B cell (primary cell): ENCODE measurements at regions not wholly inside any gene's neighbourhood (a gene's known extent, or its start where the extent isn't known, plus 50 kb on each side); places are given as distances from the start of the nearest gene placed in this dataset.
"Not testable (repeated sequence)": the region's sequence is repeated elsewhere in the genome, so short reads cannot be mapped to it uniquely, and the experiment has no call there.

Experiments
- ATAC-seq: fragments of 200-7000 bp; cut with Tn5 transposase; one replicate; pipeline ENCODE4 v1.10.0; 2021; ENCODE audit warnings: low read depth, mild to moderate bottlenecking, moderate number of reproducible peaks, moderate library complexity
- CTCF ChIA-PET: fragments of 350-600 bp; sonication (Branson Sonifier 250); formaldehyde crosslinking; loops from one replicate; lab custom pipeline; 2021; ENCODE audit warnings: antibody characterized with exemption, inconsistent platforms; lab: Charles Lee
- POLR2A ChIA-PET: fragments of 350-600 bp; sonication (Branson Sonifier 250); formaldehyde crosslinking; loops from one replicate; lab custom pipeline; 2021; ENCODE audit warnings: antibody characterized with exemption; lab: Charles Lee
- DNase-seq: peaks from one replicate; pipeline ENCODE4 v3.0.0; 2013
- H2AFZ ChIP-seq: 2 replicates; pipeline ENCODE4 v1.6.1; 2012; ENCODE audit warnings: mild to moderate bottlenecking, low read depth, low read length; ENCODE audit not compliant: insufficient read depth, poor library complexity, severe bottlenecking
- H3K27ac ChIP-seq, 2 donors: 1 replicate in 1 of 2; 2 replicates in 1 of 2; pipeline ENCODE4 v1.5.1; 2012 to 2013; ENCODE audit warnings: low read length in 2 of 2, mild to moderate bottlenecking in 2 of 2, moderate library complexity in 1 of 2
- H3K27me3 ChIP-seq, 4 experiments: fragments of 200-600 bp in 1 of 4; sonication (generic) in 1 of 4; replicated peaks in 1 of 4; 1 replicate in 2 of 4; 2 replicates in 2 of 4; pipeline versions ENCODE4 v1.6.1 to v1.7.0; 2013 to 2016; ENCODE audit warnings: low read length in 3 of 4, mild to moderate bottlenecking in 2 of 4, mixed read lengths in 1 of 4, moderate library complexity in 1 of 4; ENCODE audit not compliant: insufficient read depth in 4 of 4, control insufficient read depth in 3 of 4; ENCODE audit errors: control extremely low read depth in 1 of 4
- H3K36me3 ChIP-seq, 2 experiments: replicated peaks in 1 of 2; 1 replicate in 1 of 2; 2 replicates in 1 of 2; pipeline versions ENCODE4 v1.6.1 to v1.7.1; 2013; ENCODE audit warnings: low read length in 1 of 2; ENCODE audit not compliant: insufficient read depth in 2 of 2, control insufficient read depth in 1 of 2; ENCODE audit errors: control extremely low read depth in 1 of 2, extremely low read depth in 1 of 2
- H3K4me1 ChIP-seq, 2 donors: fragments of 200-600 bp in 1 of 2; sonication (generic) in 1 of 2; 1 replicate in 1 of 2; 2 replicates in 1 of 2; pipeline versions ENCODE4 v1.5.1 to v1.6.1; 2013 to 2017; ENCODE audit warnings: low read length in 2 of 2; ENCODE audit not compliant: control insufficient read depth in 2 of 2, insufficient read depth in 2 of 2
- H3K4me2 ChIP-seq: replicated peaks from 2 replicates; pipeline ENCODE3; 2012; ENCODE audit warnings: mild to moderate bottlenecking, low read depth, low read length; ENCODE audit not compliant: poor library complexity, severe bottlenecking
- H3K4me3 ChIP-seq, 5 experiments: fragments of 200-600 bp in 1 of 5; sonication (generic) in 1 of 5; 1 replicate in 3 of 5; 2 replicates in 2 of 5; pipeline versions ENCODE4 v1.5.1 to v1.7.0; 2011 to 2016; ENCODE audit warnings: low read length in 4 of 5, mild to moderate bottlenecking in 4 of 5, low read depth in 2 of 5, control low read depth in 1 of 5, moderate library complexity in 1 of 5; ENCODE audit not compliant: insufficient read depth in 1 of 5; ENCODE audit errors: control extremely low read depth in 1 of 5, extremely low read depth in 1 of 5
- H3K79me2 ChIP-seq: fragments of 200-600 bp; sonication (generic); one replicate; pipeline ENCODE4 v1.6.0; 2016; ENCODE audit warnings: low read length; ENCODE audit not compliant: control insufficient read depth, insufficient read depth
- H3K9ac ChIP-seq: fragments of 200-600 bp; sonication (generic); 2 replicates; pipeline ENCODE4 v1.6.1; 2017; ENCODE audit warnings: mild to moderate bottlenecking, low read length, moderate library complexity
- H3K9me3 ChIP-seq, 3 donors: one replicate each; pipeline versions ENCODE4 v1.6.1 to v1.7.1; 2013; ENCODE audit warnings: low read length in 2 of 3; ENCODE audit not compliant: control insufficient read depth in 2 of 3, insufficient read depth in 1 of 3; ENCODE audit errors: control extremely low read depth in 1 of 3
- H4K20me1 ChIP-seq: 2 replicates; pipeline ENCODE4 v1.6.0; 2012; ENCODE audit warnings: mild to moderate bottlenecking, low read length; ENCODE audit not compliant: insufficient read depth, control insufficient read depth, poor library complexity, severe bottlenecking
- H3K27ac Mint-ChIP-seq: one replicate; pipeline ENCODE4 v1.8.0; 2021; ENCODE audit warnings: mixed read lengths
- H3K27me3 Mint-ChIP-seq: one replicate; pipeline ENCODE4 v1.8.0; 2021; ENCODE audit warnings: mixed read lengths
- H3K4me1 Mint-ChIP-seq: one replicate; pipeline ENCODE4 v1.8.0; 2021; ENCODE audit warnings: mixed read lengths
- H3K4me3 Mint-ChIP-seq: one replicate; pipeline ENCODE4 v1.8.0; 2021; ENCODE audit warnings: mixed read lengths
- H3K9me3 Mint-ChIP-seq: one replicate; pipeline ENCODE4 v1.8.0; 2022; ENCODE audit warnings: mixed read lengths; ENCODE audit not compliant: insufficient read depth
- EZH2 ChIP-seq: IDR thresholded peaks from 2 replicates; pipeline ENCODE4 v1.6.1; 2012; ENCODE audit warnings: borderline replicate concordance, low read depth, mild to moderate bottlenecking, moderate library complexity, low read length; ENCODE audit not compliant: insufficient read depth, poor library complexity, severe bottlenecking
- WGBS: methylation state at CpG from one replicate; pipeline ENCODE4 v1.1.5; 2013; ENCODE audit warnings: missing lambda C conversion rate; ENCODE audit not compliant: insufficient coverage; 5-methylcytosine and 5-hydroxymethylcytosine counted together
- intact Hi-C: fragments of 100-400 bp; cut with micrococcal nuclease; formaldehyde crosslinking; loops from one replicate; pipeline ENCODE4 v1.10.0; 2022
- TF ChIP-seq, protein P1 (sequence below): fragments of 200-600 bp; IDR thresholded peaks from one replicate; pipeline ENCODE4 v1.8.0; 2022; ENCODE audit warnings: antibody characterized with exemption, mild to moderate bottlenecking

DNA sequence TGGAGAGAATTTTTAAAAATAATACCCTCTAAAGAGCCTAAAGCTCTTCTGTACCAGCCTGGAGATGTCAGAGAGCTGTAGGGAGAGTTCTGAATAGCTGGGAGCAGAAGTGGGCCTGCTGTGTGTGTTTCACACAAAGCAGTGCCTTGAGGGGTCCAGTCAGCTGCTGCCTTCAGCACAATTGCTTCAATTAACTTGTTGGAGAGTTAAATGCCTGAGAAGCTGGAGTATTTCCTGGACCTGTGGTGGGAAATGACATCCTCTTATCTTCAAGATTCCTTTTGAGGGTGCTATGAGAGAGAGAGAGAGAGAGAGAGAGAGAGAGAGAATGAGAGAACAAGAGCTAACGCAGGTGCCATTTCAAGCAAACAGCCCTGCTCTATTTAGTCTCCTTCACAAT is 96.2 kb upstream of the IL1RAPL2 start:
- Histone ChIP-seq H3K4me2 (no peak overlapping the region), H3K27ac (no peak overlapping the region), H3K79me2 (no peaks in the 10 kb centered on the region), H4K20me1 (no peaks in the 10 kb centered on the region), H3K36me3 (no peaks in the 10 kb centered on the region), H3K27me3 (no peaks in the 10 kb centered on the region), H3K9me3 (no peaks in the 10 kb centered on the region), H3K4me3 (no peak overlapping the region), H3K9ac (no peak overlapping the region), H3K4me1 (no peaks in the 10 kb centered on the region), H2AFZ (no peak overlapping the region)
- intact Hi-C loops, result no loop called here
- ChIA-PET CTCF (no interaction called here), POLR2A (no interaction called here)
- Mint-ChIP-seq H3K4me1 (no peaks in the 10 kb centered on the region), H3K9me3 (no peaks in the 10 kb centered on the region), H3K27me3 (no peaks in the 10 kb centered on the region), H3K4me3 (no peak overlapping the region), H3K27ac (no peak overlapping the region)
- no CpG with 5 or more reads among the region's 1 CpG for WGBS
- ATAC-seq (no peak), DNase-seq (no peak)
- no peak for TF ChIP-seq EZH2
- TF ChIP-seq, protein P1, sequence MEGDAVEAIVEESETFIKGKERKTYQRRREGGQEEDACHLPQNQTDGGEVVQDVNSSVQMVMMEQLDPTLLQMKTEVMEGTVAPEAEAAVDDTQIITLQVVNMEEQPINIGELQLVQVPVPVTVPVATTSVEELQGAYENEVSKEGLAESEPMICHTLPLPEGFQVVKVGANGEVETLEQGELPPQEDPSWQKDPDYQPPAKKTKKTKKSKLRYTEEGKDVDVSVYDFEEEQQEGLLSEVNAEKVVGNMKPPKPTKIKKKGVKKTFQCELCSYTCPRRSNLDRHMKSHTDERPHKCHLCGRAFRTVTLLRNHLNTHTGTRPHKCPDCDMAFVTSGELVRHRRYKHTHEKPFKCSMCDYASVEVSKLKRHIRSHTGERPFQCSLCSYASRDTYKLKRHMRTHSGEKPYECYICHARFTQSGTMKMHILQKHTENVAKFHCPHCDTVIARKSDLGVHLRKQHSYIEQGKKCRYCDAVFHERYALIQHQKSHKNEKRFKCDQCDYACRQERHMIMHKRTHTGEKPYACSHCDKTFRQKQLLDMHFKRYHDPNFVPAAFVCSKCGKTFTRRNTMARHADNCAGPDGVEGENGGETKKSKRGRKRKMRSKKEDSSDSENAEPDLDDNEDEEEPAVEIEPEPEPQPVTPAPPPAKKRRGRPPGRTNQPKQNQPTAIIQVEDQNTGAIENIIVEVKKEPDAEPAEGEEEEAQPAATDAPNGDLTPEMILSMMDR, result no peak

DNA sequence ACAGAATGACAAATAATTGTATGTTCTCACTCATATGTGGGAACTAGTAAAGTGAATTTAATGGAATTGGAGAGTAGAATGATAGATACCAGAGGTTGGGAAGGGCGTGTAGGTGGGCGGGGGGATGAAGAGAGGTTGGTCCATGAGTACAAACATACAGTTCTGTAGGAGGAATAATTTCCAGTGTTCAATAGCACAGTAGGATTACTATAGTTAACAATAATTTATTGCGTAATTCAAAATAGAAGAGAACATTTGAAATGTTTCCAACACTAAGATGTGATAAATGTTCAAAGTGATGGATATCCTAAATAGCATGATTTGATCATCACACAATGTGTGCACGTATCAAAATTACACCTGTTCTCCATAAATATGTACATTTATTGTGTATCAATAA is 106.2 kb upstream of the IL1RAPL2 start:
- CTCF ChIA-PET, result no interaction called here
- no peaks in the 10 kb centered on the region for H3K27me3 ChIP-seq
- H3K9me3 ChIP-seq, result no peaks in the 10 kb centered on the region
- no peak overlapping the region for H3K4me3 ChIP-seq
- no CpG with 5 or more reads among the region's 4 CpGs for whole genome bisulfite sequencing
- Mint-ChIP-seq H3K27ac (no peak overlapping the region), H3K4me3 (no peak overlapping the region), H3K9me3 (no peaks in the 10 kb centered on the region), H3K27me3 (no peaks in the 10 kb centered on the region), H3K4me1 (no peaks in the 10 kb centered on the region)
- intact Hi-C loops, result no loop called here
- ATAC-seq (no peak), DNase-seq (no peak)
- no peaks in the 10 kb centered on the region for H3K36me3 ChIP-seq
- H3K4me1 ChIP-seq, result no peaks in the 10 kb centered on the region
- H3K79me2 ChIP-seq, result no peaks in the 10 kb centered on the region
- H4K20me1 ChIP-seq, result no peaks in the 10 kb centered on the region
- no peak overlapping the region for H3K9ac ChIP-seq
- POLR2A ChIA-PET, result no interaction called here
- no peak overlapping the region for H3K27ac ChIP-seq
- TF ChIP-seq, protein P1, result no peak
- no peak overlapping the region for H2AFZ ChIP-seq
- H3K4me2 ChIP-seq, result no peak overlapping the region

DNA sequence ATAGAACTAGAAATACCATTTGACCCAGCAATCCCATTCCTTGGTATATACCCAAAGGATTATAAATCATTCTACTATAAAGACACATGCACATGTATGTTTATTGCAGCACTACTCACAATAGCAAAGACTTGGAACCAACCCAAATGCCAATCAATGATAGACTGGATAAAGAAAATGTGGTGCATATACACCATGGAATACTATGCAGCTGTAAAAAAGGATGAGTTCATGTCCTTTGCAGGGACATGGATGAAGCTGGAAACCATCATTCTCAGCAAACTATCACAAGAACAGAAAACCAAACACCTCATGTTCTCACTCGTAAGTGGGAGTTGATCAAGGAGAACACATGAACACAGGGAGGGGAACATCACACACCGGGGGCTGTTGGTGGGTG is 108.9 kb upstream of the IL1RAPL2 start:
- H3K79me2 ChIP-seq, ATAC-seq, H3K4me3 Mint-ChIP-seq, DNase-seq, H3K9me3 Mint-ChIP-seq, CTCF ChIA-PET, H3K4me2 ChIP-seq, H3K9ac ChIP-seq, H3K27me3 Mint-ChIP-seq, H3K4me3 ChIP-seq, H3K27ac Mint-ChIP-seq, H3K4me1 Mint-ChIP-seq, H3K36me3 ChIP-seq, H4K20me1 ChIP-seq, H3K27ac ChIP-seq, H3K27me3 ChIP-seq, POLR2A ChIA-PET, intact Hi-C loops, H3K9me3 ChIP-seq, H2AFZ ChIP-seq, H3K4me1 ChIP-seq: not testable (repeated sequence)
- WGBS, result no CpG with 5 or more reads among the region's 2 CpGs
